ENCODE measurements at regions not wholly inside any gene's neighbourhood (a gene's known extent, or its start where the extent isn't known, plus 50 kb on each side); places are given as distances from the start of the nearest gene placed in this dataset.

GRCh38 chr9:78383130-78383529 is 86.2 kb downstream of the PSAT1 start:
- no peak overlapping the region for H3K4me3 ChIP-seq (replicated peaks in 1 of 3; ENCODE audit: insufficient read depth in 1 of 3, low read depth in 1 of 3, low read length in 3 of 3)
- H3K9ac ChIP-seq (replicated peaks; ENCODE audit: extremely low read depth, insufficient read depth, low read length) = no peak overlapping the region
- no peak overlapping the region for H3K27ac ChIP-seq (ENCODE audit: insufficient read depth, low read depth, low read length)
- H3K9me1 ChIP-seq (replicated peaks; ENCODE audit: control insufficient read depth, extremely low read depth, insufficient read depth, low read length) = no peaks in the 10 kb centered on the region
- no peaks in the 10 kb centered on the region for H3K36me3 ChIP-seq (ENCODE audit: control insufficient read depth in 2 of 2, extremely low read depth in 1 of 2, insufficient read depth in 2 of 2, low read length in 2 of 2)
- intact Hi-C loops (cut with micrococcal nuclease) = no loop called here
- FAIRE-seq (no peak), DNase-seq (ENCODE audit: low read depth, low spot score) (no peak)
- dilution Hi-C loops (cut with MboI; ENCODE audit: extremely low pct_ligation_motif_present, low sequenced_read_pairs) = no loop called here
- no peaks in the 10 kb centered on the region for H3K79me2 ChIP-seq (ENCODE audit: control insufficient read depth, insufficient read depth, low read length)
- POLR2A ChIA-PET = no interaction called here
- peaks cover 0 to 3% of the 10 kb centered on the region in 2 experiments for H3K27me3 ChIP-seq (ENCODE audit: control insufficient read depth in 2 of 2, insufficient read depth in 2 of 2, low read length in 2 of 2)
- CTCF ChIA-PET = no interaction called here
- no peaks in the 10 kb centered on the region for H3K9me3 ChIP-seq (replicated peaks; ENCODE audit: control insufficient read depth, insufficient read depth, low read length)
- no peak for TF ChIP-seq EZH2 (IDR thresholded peaks at IDR 0.05; ENCODE audit: borderline replicate concordance, low read depth, low read length, severe bottlenecking)
- no peak for TF ChIP-seq CTCF (IDR thresholded peaks at IDR 0.05; ENCODE audit: extremely low read depth in 1 of 2, insufficient read depth in 1 of 2, low read depth in 1 of 2, low read length in 2 of 2)
- no peak for TF ChIP-seq POLR2A (IDR thresholded peaks at IDR 0.05; ENCODE audit: low read depth, low read length)
- no peak for TF ChIP-seq FOS (IDR thresholded peaks at IDR 0.05; ENCODE audit: borderline replicate concordance, insufficient read depth, low read length)
- no peak for TF ChIP-seq GATA2 (IDR thresholded peaks at IDR 0.05; ENCODE audit: insufficient read depth, insufficient read length, low read depth, low read length)
- TF ChIP-seq MYC (IDR thresholded peaks at IDR 0.05; ENCODE audit: low read depth, low read length) = no peak
- no peak for TF ChIP-seq MAX (IDR thresholded peaks at IDR 0.05; ENCODE audit: insufficient read depth, insufficient read length)
- TF ChIP-seq POLR2AphosphoS5 (IDR thresholded peaks at IDR 0.05; ENCODE audit: insufficient read depth, low read depth, low read length) = no peak
- TF ChIP-seq JUN (IDR thresholded peaks at IDR 0.05; ENCODE audit: borderline replicate concordance, insufficient read depth, insufficient read length, low read depth) = no peak
- no peaks in the 10 kb centered on the region for H3K4me1 ChIP-seq (ENCODE audit: control insufficient read depth, extremely low read depth, insufficient read depth, low read length)
- H2AFZ ChIP-seq (ENCODE audit: low read depth, low read length) = no peak overlapping the region
- no TSS peak for BruUV-seq (replicated peaks)
- H4K20me1 ChIP-seq (replicated peaks; ENCODE audit: control insufficient read depth, extremely low read depth, insufficient read depth, low read length) = no peaks in the 10 kb centered on the region
- no peak overlapping the region for H3K4me2 ChIP-seq (ENCODE audit: insufficient read depth, low read length)
